A673 (cell line): ENCODE measurements at regions not wholly inside any gene's neighbourhood (a gene's known extent, or its start where the extent isn't known, plus 50 kb on each side); places are given as distances from the start of the nearest gene placed in this dataset.

Experiments
- BruUV-seq: library from RNA; stranded (reverse); fragments of 400-500 nt; replicated peaks from 2 replicates; lab custom pipeline; 2021; lab: Mats Ljungman, UMichigan
- CTCF ChIA-PET: fragments of 300-600 bp; sonication (Branson Sonifier 250); formaldehyde crosslinking; loops from one replicate; lab custom pipeline; 2022; ENCODE audit warnings: antibody characterized with exemption; lab: Charles Lee
- POLR2A ChIA-PET: fragments of 300-600 bp; sonication (Branson Sonifier 250); formaldehyde crosslinking; loops from one replicate; lab custom pipeline; 2022; ENCODE audit warnings: antibody characterized with exemption; ENCODE audit not compliant: low non-redundant PET; lab: Charles Lee
- DNase-seq: peaks from one replicate; pipeline ENCODE4 v3.0.0-alpha.2; 2015; ENCODE audit warnings: low spot score
- H3K27ac ChIP-seq: fragments of 200-600 bp; sonication (generic); 2 replicates; pipeline ENCODE4 v1.5.1; 2016; ENCODE audit warnings: mixed run types, low read depth, mild to moderate bottlenecking, mixed read lengths, antibody characterized with exemption, low read length; ENCODE audit not compliant: poor library complexity, severe bottlenecking
- H3K27me3 ChIP-seq: fragments of 200-600 bp; sonication (generic); replicated peaks from 2 replicates; pipeline ENCODE4 v1.6.1; 2017; ENCODE audit warnings: mixed run types, low read depth, mild to moderate bottlenecking, mixed read lengths, antibody characterized with exemption, low read length; ENCODE audit not compliant: insufficient read depth, poor library complexity
- H3K36me3 ChIP-seq: fragments of 200-600 bp; sonication (generic); 2 replicates; pipeline ENCODE4 v1.6.1; 2016; ENCODE audit warnings: mixed run types, mild to moderate bottlenecking, mixed read lengths, antibody characterized with exemption, low read length; ENCODE audit not compliant: insufficient read depth, poor library complexity, severe bottlenecking
- H3K4me1 ChIP-seq: fragments of 200-600 bp; sonication (generic); 2 replicates; pipeline ENCODE4 v1.6.1; 2017; ENCODE audit warnings: mixed run types, mild to moderate bottlenecking, mixed read lengths, antibody characterized with exemption, low read length; ENCODE audit not compliant: insufficient read depth, poor library complexity, severe bottlenecking
- H3K4me3 ChIP-seq: fragments of 200-600 bp; sonication (generic); 2 replicates; pipeline ENCODE4 v1.5.1; 2016; ENCODE audit warnings: low read depth, mixed run types, mild to moderate bottlenecking, mixed read lengths, low read length; ENCODE audit not compliant: poor library complexity, severe bottlenecking
- H3K9me3 ChIP-seq: fragments of 200-600 bp; sonication (generic); 2 replicates; pipeline ENCODE4 v1.6.1; 2016; ENCODE audit warnings: mixed run types, low read depth, mild to moderate bottlenecking, mixed read lengths, antibody characterized with exemption, low read length; ENCODE audit not compliant: poor library complexity, severe bottlenecking
- CTCF ChIP-seq: fragments of 300-800, 200-600 bp; sonication (generic); conservative IDR thresholded peaks from 2 replicates; pipeline ENCODE4 v1.5.1; 2017; ENCODE audit warnings: low read depth, mild to moderate bottlenecking, antibody characterized with exemption, low read length, moderate library complexity, mixed read lengths
- EZH2 ChIP-seq: fragments of 200-600 bp; sonication (generic); IDR thresholded peaks from 2 replicates; pipeline ENCODE4 v1.6.1; 2017; ENCODE audit warnings: borderline replicate concordance, low read depth, mild to moderate bottlenecking, mixed read lengths, antibody characterized with exemption, low read length; ENCODE audit not compliant: poor library complexity, severe bottlenecking
- intact Hi-C: fragments of 100-400 bp; cut with micrococcal nuclease; formaldehyde crosslinking; loops from one replicate; pipeline ENCODE4 v1.10.0; 2022; ENCODE audit not compliant: unreplicated experiment

DNA sequence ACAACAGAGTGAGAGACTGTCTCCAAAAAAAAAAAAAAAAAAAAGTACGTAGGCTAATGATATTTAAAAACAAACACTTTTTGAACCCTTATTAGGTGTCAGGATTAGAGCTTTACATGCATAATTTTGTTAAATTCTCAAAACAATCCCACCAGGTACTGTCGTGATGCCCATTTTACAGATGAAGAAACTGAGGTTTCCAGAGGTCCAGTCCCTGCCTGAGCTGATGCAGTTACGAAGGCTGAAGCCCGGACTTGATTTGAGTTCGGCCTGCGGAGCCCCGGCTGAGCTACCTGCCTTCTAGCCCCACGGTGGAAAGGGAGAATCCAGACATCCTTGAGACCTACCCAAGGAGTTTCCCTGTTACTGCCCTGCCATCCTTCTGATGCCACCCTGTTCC lies 137.5 kb upstream of the EEF2KMT start:
- intact Hi-C loops: loop anchor here (10.0 kb wide), 1 partner anchor 370 kb away; no protein-coding TSS in a partner anchor
- POLR2A ChIA-PET: no interaction called here

DNA sequence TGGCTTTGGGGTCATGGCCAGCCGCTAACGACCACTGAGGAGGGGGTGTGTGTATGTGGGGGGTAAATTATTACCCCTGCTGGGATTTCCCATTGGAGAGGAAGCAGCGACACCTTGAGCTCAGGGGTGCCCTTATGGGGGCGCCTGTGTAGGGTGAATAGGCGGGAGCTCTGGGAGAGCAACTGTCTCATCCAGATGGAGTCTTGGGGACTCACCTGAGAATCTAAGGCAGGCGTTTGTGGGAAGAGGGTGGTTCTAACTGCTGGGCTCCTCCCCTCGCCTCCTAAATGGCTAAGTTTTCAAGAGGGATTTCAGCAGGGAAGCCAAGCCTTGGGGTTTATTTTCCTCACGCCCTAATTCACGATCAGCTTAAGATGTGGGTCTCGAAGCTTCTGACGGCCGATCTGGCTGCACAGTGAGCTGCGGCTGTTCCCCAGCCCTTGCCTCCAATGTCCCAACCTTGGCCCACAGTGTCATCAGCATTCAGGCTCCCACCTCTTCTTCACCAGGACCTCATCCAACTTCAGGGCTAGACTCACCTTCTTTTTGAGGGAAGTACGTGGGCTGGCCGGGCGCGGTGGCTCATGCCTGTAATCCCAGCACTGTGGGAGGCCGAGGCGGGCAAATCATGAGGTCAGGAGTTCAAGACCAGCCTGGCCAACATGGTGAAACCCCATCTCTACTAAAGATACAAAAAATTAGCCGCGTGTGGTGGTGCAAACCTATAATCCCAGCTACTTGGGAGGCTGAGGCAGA lies 136.9 kb upstream of the EEF2KMT start:
- TF ChIP-seq EZH2 (no peak), CTCF (no peak)
- Histone ChIP-seq H3K9me3 (no peaks in the 10 kb centered on the region), H3K27ac (no peak overlapping the region), H3K4me1 (no peaks in the 10 kb centered on the region), H3K4me3 (no peak overlapping the region), H3K36me3 (no peaks in the 10 kb centered on the region), H3K27me3 (peaks cover 39% of the 10 kb centered on the region)
- ChIA-PET POLR2A (no interaction called here), CTCF (no interaction called here)
- no TSS peak for BruUV-seq
- intact Hi-C loops: loop anchor here (10.0 kb wide), 1 partner anchor 370 kb away; no protein-coding TSS in a partner anchor
- DNase-seq: no peak

More for the DNA sequence above, 137.5 kb upstream of the EEF2KMT start:
- no peak overlapping the region for H3K27ac ChIP-seq
- no peak for TF ChIP-seq CTCF
- no peak for TF ChIP-seq EZH2
- CTCF ChIA-PET: no interaction called here
- no peak for DNase-seq
- BruUV-seq: no TSS peak
- peaks cover 37% of the 10 kb centered on the region for H3K27me3 ChIP-seq
- H3K4me1 ChIP-seq: no peaks in the 10 kb centered on the region
- no peaks in the 10 kb centered on the region for H3K9me3 ChIP-seq
- no peak overlapping the region for H3K4me3 ChIP-seq
- H3K36me3 ChIP-seq: no peaks in the 10 kb centered on the region

GRCh38 chr16:5231246-5231759 lies 133.7 kb upstream of the EEF2KMT start:
- CTCF ChIA-PET: no interaction called here
- intact Hi-C loops: loop anchor here (10.0 kb wide), 1 partner anchor 373 kb away; no protein-coding TSS in a partner anchor
- no peaks in the 10 kb centered on the region for H3K9me3 ChIP-seq
- H3K27ac ChIP-seq: no peak overlapping the region
- no peaks in the 10 kb centered on the region for H3K36me3 ChIP-seq
- H3K4me3 ChIP-seq: no peak overlapping the region
- no peak for DNase-seq
- TF ChIP-seq CTCF: no peak
- TF ChIP-seq EZH2: no peak
- POLR2A ChIA-PET: no interaction called here
- no peaks in the 10 kb centered on the region for H3K4me1 ChIP-seq
- peaks cover 52% of the 10 kb centered on the region for H3K27me3 ChIP-seq
- no TSS peak for BruUV-seq
